HG03432 (cell line): ENCODE measurements at regions not wholly inside any gene's neighbourhood (a gene's known extent, or its start where the extent isn't known, plus 50 kb on each side); places are given as distances from the start of the nearest gene placed in this dataset.
A peak's percentile ranks its signal among the peaks of the same experiment; 100 is the strongest.

Experiments
- ATAC-seq: cut with Tn5 transposase; IDR thresholded peaks from one replicate; pipeline ENCODE4 v1.9.1; 2021; ENCODE audit warnings: mild to moderate bottlenecking, moderate library complexity; ENCODE audit not compliant: unreplicated experiment

DNA sequence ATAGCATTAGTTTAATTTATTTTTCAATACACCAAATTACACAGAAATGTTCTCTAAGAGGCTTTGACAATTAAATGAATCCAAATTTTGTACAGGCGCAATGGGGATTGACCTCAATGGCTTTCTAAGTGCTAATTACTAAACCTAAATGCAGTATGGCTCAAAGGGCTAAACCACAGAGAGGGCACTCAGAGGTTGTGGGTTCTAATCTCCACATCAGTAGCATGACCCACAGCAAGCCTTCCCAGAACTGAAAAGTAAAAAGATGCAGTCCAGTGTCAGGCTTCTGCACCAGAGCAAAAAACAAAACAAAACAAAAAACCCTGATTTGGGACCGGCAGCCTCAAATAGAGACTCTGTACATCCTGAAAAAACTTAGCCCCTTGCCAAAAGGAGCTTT is 579.2 kb upstream of the PKN2 start:
- ATAC-seq = no peak

DNA sequence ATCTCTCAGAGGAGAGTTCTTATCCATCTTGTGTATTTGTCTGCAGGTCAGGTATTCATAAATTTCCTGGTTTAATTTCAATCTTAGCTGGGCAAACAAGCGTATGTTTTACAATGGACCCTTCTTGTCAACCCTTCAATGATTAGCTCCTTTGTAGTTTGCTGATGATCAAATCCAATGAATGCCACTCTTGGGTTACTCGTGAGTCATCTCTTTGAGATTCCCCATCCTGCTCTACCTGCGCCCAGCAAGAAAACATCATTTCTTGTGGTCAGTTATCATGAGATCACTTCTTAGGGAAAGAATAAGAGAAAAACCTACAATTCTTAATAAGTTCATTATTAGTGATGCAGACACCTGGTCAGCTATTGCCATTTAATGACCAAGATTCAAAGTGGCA is 572.3 kb upstream of the PKN2 start:
- ATAC-seq = no peak

DNA sequence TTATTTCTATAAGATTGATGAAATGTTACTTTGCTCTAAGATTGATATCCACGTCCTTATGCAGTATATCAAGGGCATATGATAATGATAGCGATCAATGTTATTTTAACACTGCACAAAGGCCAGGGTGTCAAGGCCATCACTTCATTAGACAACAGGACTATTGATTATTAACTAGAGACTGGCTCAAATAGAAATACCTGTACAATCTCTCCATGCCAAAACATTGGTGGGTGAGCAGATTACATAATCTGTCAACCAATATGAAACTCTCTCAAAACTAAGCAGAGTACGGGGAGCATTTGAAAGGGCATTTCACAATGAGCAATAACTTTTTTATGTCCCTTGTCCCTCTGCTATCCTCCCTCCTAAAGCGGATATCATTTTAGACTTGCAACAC is 566.5 kb upstream of the PKN2 start:
- no peak for ATAC-seq

DNA sequence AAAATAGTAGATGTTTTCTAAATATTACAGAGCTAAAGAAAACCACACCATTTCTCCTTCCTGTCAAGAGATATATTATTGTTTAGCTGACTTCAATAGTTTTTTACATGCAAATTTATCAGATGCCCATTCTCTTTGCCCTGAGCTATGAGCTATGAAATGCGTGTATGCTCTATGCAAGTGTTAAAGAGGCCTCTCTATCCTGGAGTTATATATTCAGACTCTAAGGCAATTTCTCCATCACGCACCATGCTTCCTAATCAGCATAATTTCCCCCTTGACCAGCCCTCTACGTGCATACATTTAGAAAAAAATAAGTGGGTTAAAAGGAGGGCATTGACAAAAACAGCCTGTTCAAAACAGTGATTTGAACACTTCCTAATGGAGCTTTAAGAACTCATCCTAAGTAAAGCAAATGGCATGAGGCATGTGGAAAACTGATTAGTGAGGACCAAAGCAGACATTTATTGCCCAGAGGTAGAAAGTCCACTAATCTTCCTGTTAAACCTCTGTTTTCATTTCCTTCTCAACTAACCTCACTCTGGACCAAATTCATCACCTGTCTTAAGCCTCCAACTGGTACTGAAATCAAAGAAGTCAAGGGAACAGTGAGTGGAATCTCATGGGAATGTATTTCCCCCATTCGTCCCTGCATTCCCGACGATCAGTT is 565.8 kb upstream of the PKN2 start:
- ATAC-seq = no peak

DNA sequence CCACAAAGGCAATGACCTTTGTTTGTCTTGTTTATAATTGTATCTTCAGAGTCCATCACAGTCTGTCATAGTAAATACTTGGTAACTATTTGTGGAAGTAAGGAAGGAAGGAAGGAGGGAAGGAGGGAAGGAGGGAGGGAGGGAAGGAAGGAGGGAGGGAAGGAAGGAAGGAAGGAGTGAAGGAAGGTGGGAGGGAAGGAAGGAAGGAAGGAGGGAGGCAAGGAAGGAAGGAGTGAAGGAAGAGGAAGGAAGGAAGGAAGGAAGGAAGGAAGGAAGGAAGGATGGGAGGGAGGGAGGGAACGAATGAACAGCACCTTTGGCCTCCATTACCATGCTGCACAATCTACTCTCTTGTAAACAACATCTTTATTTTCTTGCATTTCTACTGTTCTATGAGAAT is 559.5 kb upstream of the PKN2 start:
- no peak for ATAC-seq

DNA sequence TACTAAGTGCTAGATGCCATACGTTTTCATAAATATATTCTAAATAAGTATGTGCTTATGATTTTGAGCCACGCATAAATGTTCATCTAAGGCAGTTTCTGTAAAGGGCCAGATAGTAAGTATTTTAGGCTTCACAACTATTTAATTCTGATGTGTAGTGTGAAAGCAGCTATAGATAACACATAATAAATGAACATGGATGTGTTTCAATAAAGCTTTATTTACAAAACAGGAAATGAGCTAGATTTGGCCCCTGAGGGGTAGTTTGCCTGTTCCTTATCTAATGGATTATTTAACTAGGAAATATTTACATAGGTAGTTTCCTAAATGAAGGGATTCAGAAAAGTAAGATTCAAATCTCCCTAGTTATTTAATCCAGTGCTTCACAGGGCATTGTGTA is 557.6 kb upstream of the PKN2 start:
- ATAC-seq = no peak

DNA sequence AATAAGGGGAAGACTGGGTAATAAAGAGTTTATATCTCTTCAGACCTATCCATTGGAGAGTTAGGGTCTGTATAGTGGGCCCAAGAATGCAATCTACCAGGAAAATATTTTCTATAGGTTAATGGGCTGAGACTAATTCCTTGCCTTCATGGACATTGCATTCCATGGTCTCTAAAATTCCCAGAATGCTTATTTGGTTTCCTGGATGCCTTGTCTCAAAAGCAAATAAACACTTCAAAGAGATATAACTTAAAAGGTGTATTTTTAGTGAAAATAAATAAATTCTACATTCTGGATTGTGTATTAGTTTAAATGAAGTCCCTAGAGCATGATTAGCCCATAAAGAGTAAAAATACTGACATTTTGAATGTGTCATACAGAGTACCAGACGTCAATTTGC is 550.1 kb upstream of the PKN2 start:
- ATAC-seq = no peak

DNA sequence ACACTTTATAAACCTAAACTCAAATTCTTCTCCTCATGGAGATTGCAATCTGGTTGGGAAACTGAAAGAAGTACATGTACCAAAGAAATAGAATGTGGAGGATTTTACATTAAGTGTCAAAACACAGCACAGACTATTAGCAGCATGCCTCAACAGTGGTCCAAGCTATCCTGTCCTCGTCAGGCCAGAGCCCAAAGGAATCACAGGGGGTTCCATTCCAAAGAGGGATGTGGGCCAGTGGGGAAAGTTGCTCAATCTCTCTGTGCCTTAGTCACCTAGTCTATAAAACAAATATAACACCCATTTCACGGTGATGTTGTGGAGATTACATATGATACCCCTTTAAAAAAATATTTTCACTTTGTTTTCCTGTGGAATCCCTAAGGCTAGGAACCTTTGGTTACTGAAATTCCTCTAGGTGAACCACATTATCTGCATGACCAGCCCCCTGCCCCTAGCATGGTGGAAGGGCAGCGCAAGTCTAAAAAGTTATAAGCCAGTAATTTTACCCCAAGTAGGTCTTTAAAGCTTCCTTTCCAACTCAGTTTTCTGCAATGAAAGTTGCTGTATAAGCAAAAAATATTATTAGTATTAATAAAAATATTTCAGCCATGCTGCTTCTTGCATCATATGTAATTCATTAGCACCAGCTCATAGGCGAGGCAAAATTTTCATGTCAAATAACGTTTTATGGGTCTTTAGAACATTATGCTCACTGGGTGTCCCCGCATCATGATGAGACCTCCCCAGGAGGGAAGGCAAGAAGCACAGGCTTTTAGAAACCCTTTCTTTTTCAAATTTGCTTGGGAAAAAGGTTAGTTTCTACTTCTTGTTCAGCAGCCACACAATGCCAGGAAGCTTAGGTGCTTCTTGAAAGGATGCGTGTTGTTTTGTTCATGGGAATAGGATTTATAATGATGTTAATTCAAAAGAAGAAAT is 548.8 kb upstream of the PKN2 start:
- no peak for ATAC-seq

DNA sequence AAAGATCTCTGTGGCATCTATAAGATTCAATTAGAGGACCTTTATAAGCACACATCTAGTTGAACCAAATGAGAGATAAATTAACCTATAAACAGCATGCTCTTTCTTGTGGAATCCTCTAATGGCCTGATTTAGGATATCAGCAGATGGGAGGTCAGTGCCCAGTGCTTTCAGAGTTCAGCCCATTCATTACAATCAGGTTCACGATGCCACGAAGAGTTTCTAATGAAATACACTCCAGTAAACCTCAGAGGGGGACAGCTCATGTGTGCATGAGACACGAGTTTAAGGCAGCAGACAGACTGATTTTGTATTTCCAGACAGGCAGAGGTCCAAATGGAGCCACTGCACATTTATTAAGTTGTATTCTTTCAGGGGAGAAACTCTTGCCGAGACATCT is 544.4 kb upstream of the PKN2 start:
- no peak for ATAC-seq

DNA sequence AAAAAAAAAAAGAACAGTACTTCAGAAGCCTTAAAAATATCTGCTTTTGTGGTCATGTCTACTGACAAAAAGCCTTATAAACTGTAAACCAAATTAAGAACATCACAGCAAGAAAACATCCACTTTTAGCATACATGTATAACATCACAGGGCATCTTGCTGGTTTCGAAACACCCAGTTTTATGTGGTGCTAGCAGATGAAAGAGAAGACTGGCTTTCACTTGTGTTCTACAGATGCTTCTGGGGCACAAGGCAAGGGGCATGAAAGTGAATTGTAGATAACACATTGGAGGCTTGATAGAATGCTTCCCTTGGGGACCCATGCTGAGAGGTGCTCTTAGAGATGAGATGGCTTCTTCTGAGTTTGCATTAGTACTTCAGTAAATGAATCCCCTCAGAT is 543.7 kb upstream of the PKN2 start:
- ATAC-seq = no peak

DNA sequence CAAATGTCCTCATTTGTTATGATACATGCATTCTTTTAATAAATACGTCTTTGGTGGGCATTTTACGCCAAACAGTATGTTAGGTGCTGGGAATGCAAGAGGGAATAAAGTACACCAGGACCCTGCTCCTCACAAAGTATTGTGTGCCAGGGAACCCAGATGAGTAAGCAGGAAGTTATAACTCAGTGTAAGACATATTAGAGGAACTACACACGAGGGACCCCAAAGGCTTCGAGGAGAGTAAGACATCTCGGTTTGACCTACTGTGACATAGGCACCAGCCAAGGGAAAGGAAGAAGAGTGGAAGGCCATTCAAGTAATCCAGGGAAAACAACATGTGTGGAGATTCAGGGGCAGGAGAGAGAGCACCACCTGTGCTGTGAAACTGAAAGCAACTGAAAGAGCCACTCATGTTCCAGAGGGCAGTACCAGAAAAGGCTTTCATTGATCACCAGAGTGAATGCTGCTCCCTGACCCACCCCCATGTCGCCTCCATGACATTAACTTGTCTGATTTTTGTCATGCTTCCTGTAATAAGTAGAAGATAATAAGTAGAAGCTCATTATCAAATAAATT is 542.5 kb upstream of the PKN2 start:
- peak; percentile 56 for ATAC-seq

DNA sequence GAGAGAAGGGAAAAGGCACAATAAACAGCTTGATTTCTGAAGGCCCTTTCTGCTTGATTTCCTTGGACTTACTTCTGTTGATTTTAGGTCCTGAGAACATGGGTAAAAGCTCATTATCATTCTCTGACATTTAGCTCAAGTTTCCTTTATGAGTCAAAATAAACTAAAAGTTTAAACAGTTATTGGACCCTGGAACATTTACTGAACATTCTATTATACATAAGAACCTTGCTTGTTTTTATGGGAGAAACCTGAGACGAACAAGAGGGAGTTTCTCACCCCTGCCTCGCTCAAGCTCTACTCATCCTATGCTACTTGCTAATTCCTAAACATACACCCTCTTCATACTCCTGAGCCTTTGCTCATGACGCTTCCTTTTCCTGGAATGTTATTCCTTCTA is 538.3 kb upstream of the PKN2 start:
- ATAC-seq = no peak

DNA sequence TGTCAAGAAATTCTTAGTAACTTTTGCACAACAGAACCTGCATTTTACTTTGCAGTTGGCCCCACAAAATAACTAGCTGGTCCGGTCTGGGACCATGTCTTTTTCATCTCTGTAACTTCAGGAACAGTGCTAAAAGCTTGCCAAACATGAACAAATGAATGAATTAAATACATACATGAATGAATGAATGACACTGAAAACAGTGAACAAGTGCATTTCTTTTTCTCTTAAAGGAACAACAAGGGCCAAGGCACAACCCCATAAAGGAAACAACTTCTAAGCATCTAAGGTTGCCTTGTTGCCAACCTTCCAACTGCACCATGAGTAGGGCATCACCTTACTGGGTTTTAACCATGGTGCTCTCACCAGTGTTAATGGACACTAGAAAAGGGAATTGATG is 534.4 kb upstream of the PKN2 start:
- ATAC-seq = no peak

DNA sequence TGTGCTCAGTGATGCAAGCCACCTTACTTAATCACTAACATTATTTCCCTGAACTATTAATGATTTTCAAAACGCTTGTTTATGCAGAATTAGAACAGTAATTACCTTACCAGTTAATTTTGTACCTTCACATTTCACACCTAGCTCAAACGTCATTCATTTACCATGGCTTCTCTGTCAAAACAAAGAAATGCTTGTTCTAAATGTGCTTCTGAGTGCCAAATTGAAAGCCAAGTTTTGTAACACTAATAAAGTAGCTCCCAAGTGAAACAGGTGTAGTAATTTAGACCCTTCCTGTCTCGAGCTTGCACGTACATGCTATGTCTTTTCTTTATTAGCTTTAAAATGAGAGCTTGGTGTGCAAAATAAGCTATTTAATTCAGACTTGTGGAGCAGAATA is 533.7 kb upstream of the PKN2 start:
- ATAC-seq = peak; percentile 67

DNA sequence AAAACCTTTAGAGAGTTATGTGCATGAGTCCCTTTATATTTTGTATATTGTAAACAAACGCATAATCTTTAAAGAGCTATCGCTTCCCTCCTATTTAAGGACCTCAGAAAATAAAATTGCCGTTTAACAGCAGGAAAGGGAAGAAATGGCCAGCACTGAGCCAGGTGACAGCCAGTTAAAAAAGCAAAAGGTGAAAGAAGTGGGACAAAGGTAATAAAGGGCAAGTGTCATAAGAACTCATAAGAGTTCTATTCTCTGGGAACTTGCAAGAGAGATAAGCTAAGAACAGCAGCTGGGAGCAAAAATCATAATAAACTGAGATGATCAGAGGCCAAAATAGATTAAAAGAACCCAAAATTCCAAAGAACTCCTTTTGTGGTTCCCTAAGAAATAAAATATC is 520.9 kb upstream of the PKN2 start:
- ATAC-seq = no peak

DNA sequence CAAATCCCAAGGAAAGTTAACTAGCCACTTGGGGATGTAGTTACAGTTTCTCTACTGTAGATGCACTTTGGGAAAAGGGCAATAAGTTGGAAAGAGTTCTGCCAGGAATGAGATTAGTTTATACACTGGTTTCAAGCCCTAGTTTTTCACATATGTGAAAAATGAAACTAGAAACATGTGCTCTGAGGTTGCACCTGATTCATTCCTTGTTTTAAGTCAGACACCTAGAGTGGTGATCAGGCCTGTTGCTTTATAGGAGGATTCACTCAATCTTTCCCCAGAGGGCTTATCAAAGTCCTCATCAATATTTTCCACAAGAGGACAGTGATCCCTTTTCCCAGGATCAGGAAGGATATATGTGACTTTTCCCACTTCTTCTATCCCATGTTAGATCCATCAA is 515.9 kb upstream of the PKN2 start:
- no peak for ATAC-seq

DNA sequence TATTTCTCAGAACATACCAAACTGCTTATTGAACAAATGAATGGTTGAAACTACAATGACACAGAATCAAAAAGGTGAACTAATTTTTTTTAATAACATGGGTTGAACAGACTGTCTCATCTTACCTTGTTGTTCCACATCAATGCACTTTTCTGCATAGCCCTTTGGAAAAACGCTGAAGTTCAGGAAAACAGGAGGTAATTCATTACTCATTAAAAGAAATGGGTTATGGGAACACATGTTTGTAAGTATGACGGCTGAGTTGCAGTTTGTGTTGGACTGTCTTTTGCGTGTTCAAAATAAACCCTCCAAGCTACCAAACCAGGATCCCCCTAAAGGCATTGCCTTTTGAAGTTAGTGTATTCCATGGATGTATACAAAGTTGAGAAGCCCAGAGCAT is 514.9 kb upstream of the PKN2 start:
- no peak for ATAC-seq

DNA sequence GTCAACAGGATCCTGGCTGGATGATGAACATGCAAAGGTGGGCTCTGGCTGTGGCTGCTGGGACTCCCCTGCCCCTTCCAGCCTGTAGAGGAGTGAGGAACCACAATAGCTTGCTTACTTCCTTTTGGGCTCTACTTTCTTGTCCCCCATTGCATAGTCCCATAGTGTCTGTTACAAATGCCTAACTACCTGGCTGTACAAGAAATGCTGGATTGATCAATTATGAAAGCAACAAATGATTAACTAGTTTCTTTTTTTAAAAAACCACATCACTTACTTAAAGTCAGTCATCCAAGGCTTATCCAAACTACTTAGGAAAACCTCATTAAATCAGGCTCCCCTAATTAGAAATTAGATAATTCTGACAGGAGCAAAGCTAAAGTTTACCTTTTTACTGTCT is 514.1 kb upstream of the PKN2 start:
- ATAC-seq = no peak

DNA sequence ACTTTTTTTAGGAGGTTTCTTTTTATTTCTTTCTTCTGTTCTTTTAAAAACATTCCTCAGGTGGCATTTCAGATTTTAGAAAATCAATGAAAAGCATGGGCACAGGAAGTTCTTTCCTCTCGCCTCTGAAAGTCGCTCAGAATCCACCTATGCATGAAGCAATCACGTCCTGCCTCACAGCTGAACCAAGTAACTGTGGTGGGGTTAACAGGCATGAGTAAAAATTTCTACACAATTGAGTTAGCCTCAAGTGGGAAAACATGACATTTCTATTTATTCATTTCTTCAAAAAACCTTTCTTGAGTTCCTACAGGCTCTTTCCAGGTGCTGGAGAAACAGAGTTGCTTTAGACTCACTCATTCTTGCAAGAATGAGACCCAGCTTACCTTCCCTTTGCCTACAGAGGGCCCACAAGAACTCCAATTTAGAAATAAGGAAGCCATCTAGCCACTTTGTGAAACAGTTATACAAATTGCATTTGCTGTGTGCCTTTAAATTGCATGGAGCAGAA is 508.9 kb upstream of the PKN2 start:
- ATAC-seq = no peak

DNA sequence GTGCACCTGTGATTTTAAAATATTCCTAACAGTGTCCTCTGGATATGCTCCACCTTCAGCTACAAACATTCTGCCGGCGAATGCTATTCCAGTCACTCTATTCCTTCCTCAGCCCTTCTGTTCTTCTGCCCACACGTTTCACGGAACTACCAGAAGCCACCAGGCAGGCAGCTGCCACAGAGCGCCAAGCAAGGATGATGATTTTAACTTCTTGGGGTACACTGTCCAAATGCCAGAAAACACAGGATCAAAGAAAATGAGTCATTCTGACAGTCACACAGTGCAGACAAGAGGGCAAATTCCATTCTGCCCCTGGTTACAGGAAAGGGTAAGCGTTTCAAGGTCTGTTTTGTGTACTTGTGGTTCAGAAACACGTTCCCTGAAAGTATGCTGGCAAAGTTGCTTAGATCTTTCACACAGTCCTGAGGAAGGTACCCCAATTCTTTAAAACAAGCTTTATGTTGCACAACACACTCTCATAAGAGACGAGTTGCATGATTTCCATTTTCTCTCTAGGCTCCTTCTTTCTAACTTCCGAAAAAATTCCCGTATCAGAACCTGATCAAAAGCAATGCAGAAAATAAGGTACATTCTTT is 508.3 kb upstream of the PKN2 start:
- no peak for ATAC-seq

DNA sequence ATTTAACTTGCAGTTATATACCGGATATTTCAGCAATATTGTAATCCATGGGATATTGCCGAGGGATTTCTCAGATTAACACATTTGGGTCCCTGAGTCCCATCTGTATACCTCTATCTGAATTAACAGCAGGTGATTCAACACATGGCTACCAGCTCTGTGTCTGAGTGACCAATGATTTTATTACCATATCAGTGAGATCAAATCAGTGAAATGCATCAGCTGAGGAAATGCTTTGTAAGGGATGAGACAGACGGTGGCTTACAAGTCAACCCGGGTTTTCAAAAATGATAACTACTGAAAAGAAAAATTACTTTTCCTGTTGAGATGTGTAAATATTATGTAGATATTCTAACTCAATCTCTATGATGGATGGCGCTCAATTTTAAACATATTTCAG is 504.1 kb upstream of the PKN2 start:
- no peak for ATAC-seq
